Stimulated activated CD4-positive, alpha-beta T cell treated with anti-CD3 and anti-CD28 coated beads, Interleukin-12 subunit alpha, Interleukin-12 subunit beta, amount 100 ng/mL, for 48 hours (primary cell): ENCODE measurements at regions not wholly inside any gene's neighbourhood (a gene's known extent, or its start where the extent isn't known, plus 50 kb on each side); places are given as distances from the start of the nearest gene placed in this dataset.
A peak's percentile ranks its signal among the peaks of the same experiment; 100 is the strongest.
"Not testable (repeated sequence)": the region's sequence is repeated elsewhere in the genome, so short reads cannot be mapped to it uniquely, and the experiment has no call there.

Experiments
- DNase-seq, 3 donors: peaks; one replicate each; pipeline ENCODE4 v3.0.0-alpha.2; 2020; ENCODE audit warnings: low read depth in 2 of 3, low spot score in 1 of 3

GRCh38 chr2:235105821-235106359 is 154.1 kb downstream of the SH3BP4 start:
- no peak for DNase-seq

DNA sequence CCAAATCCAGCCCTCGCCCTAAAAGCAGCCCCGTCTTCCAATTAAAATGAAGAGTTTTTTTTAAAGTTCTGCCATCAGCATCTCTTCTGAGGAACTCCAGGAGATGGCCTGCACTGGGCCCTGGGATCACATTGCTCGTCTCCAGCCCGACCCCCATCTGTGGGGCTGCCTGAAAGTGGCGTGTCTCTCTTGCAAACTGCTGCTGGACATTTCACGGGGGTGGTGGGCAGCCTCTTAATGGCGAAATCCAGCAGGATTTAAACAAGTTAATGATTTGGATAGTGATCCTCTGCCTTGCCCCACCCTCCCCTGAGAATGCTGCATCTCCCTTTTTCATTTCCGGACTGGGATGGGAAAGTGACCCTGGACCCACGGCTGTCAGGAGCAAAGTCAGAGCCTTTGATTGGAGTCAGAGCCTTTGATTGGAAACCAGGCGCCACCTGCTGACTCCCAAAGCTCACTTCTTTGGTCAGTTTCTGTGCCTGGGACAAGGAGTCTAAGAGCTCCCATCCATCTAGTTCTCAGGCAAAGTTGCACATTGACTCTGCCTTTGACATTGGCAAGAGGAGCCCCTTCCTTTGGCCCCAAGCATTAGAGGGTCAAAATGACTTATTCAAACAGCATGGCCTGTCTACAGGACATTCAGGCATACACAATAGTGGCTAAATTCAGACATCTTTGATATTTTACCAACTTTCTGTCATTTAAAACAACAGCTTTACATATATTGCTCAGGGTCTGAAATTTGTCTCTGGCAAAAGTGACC is 155.2 kb downstream of the SH3BP4 start:
- DNase-seq: peak in 1 of 3 donors; percentile 5

- DNase-seq: no peak
Measured at GRCh38 chr2:235107640-235107951, 155.8 kb downstream of the SH3BP4 start.

DNA sequence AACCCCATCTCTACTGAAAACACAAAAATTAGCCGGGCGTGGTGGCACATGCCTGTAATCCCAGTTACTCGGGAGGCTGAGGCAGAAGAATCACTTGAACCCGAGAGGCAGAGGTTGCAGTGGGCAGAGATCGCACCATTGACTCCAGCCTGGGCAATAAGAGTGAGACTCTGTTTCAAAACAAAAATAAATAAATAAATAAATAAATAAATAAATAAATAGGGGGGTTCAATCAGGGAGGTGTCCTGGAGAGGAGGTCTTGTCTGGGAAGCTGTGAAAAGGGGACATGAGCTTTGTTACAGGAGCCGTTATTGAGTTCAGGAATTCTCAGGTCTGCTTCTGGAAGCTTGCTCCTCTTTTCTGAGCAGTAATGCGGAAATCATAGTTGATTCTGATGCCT is 157.7 kb downstream of the SH3BP4 start:
- not testable (repeated sequence) for DNase-seq

GRCh38 chr2:235112365-235112764 is 160.5 kb downstream of the SH3BP4 start:
- DNase-seq: no peak

- DNase-seq: no peak
Measured at GRCh38 chr2:235113854-235114253, 162.0 kb downstream of the SH3BP4 start.

GRCh38 chr2:235114286-235114685 is 162.5 kb downstream of the SH3BP4 start:
- DNase-seq: no peak

- no peak for DNase-seq
Measured at GRCh38 chr2:235115521-235115920, 163.7 kb downstream of the SH3BP4 start.

GRCh38 chr2:235116885-235117492 is 165.2 kb downstream of the SH3BP4 start:
- no peak for DNase-seq

DNA sequence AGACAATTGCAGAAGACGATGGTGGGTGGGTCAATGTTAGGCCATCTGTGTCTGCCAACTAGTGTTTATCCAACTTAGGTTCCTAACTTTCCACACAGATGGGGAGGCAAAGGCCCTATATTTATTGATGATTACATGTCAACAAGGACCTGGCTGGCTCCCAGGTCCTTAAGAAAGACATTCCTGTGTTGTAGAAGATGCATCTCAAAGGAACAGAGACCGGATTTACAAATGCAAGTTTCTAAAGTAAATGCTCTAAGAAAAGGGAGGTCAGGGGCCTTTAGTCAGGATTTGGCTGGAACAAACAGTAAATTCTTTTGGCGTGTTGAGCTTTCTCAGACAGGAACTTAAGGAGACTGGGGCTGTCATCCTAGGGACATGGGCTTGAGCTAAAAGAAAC is 175.0 kb downstream of the SH3BP4 start:
- DNase-seq: no peak

DNA sequence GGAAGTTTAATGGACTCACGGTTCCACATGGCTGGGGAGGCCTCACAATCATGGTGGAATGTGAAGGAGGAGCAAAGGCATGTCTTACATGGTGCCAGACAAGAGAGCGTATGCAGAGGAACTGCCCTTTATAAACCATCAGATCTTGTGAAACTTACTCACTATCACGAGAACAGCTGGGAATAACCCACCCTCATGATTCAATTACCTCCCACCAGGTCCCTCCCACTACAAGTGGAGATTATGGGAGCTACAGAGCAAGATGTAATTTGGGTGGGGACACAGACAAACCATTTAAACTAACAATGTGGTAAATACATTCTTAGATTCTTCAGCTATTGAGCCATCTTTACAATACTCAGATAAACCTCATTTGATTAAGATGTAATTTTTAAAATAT is 176.1 kb downstream of the SH3BP4 start:
- no peak for DNase-seq

DNA sequence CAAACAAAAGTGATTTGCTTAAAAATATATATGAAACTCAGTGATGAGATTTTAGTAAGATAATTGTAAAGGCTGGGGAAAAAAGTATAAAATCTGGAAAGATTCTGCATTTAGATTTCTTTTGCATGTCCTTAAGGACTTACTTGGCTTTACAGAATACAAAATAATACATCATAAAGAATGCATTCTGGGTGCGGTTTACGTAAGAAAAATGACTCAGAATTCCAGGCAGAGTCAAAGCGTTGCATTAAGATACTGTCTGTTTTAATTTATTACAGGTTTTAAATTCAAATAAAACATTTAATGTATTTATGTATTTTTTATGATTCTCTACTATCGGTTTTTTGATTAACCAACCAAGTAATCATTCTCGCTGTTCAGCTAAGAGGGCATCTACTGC is 178.0 kb downstream of the SH3BP4 start:
- no peak for DNase-seq

- no peak for DNase-seq
Measured at GRCh38 chr2:235131334-235132305, 179.8 kb downstream of the SH3BP4 start.

GRCh38 chr2:235132651-235133050 is 180.8 kb downstream of the SH3BP4 start:
- DNase-seq: no peak

DNA sequence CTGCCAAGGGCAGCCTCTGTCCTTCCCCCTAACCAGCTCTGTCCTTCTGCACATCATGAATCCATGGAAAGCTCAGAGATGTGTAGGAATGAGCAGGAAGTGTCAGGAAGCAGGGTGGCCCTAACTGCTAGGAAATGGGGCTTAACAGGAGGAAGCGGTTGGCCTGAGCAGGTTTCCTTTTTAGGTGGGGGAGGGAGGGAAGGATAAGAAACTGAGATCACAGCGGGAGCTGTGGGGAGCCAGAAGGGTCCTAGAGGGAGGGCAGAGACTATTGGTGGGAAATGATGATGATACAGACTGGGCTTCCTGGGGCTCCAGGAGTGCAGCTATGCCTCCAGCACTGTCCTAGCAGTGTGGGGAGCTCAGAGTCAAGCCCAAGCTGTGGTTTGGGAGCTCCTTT is 182.0 kb downstream of the SH3BP4 start:
- DNase-seq: no peak

DNA sequence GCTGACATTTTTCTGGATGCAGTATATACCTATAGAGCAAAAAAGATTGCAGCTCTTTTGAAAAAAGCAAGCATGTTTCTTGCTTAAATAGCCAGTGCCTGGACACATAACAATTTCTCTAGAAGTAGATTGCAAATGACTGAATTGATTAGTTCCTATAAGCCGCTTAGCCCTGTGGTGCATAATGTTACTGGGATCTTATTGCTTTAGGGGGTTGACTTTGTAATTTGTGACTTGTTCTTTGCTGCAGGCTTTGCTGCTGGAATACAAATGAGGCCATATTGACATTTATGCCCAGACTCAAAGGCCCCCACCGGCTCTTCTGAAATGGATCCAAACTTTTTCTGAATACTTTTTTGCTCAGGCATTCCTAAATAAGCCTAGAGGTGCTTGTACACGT is 182.6 kb downstream of the SH3BP4 start:
- no peak for DNase-seq

DNA sequence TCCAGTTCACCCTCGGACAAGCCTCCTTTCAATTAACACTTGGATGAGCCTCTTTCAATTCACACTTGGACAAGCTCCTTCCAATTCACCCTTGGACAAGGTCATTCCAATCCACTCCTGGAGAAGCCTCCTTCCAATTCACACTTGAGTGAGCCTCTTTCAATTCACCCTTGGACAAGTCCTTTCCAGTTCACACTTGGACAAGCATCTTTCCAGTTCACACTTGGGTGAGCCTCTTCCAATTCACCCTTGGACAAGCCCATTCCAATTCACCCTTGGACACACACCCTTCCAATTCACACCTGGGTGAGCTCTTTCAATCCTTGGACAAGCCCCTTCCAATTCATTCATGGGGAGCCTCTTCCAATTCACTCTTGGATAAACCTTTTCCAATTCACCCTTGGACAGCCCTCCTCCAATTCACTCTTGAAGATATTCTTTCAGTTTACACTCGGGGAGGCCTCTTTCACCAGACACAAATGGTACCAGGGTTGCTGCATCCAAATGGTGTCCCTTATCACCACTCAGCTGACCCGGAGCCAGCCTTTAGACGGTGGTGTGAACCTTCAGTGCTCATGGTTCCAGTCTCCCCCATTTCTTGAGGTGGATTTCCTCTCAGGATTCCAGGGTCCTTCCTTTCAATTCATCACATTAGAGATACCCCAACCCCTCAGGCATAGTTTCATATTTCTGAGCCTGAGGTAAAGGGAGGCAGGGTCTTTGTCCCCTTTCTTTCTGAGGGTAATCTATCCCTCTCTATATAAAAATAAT is 183.6 kb downstream of the SH3BP4 start:
- DNase-seq: no peak

- peak; percentile 15 to 42 (median 32) for DNase-seq
Measured at GRCh38 chr2:235135990-235136561, 184.3 kb downstream of the SH3BP4 start.

DNA sequence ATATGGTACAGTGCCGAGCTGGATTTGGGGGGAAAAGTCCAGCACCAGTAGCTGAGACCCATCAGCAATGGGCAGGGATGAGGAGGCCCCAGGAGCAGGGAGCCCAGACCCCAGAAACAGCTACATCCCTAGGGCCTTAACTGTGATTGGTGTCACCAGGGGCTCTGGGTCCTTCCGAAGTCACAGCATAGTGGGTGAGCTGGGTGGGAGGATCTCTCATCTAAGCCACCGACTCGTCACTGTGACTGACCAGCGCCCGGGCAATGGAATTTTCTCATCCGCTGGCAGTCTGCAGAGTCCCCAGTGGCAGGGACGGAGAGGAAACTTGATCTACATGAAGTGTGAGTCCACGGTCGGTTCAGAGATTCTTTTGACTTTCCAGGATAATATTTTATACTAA is 186.5 kb downstream of the SH3BP4 start:
- DNase-seq: no peak

DNA sequence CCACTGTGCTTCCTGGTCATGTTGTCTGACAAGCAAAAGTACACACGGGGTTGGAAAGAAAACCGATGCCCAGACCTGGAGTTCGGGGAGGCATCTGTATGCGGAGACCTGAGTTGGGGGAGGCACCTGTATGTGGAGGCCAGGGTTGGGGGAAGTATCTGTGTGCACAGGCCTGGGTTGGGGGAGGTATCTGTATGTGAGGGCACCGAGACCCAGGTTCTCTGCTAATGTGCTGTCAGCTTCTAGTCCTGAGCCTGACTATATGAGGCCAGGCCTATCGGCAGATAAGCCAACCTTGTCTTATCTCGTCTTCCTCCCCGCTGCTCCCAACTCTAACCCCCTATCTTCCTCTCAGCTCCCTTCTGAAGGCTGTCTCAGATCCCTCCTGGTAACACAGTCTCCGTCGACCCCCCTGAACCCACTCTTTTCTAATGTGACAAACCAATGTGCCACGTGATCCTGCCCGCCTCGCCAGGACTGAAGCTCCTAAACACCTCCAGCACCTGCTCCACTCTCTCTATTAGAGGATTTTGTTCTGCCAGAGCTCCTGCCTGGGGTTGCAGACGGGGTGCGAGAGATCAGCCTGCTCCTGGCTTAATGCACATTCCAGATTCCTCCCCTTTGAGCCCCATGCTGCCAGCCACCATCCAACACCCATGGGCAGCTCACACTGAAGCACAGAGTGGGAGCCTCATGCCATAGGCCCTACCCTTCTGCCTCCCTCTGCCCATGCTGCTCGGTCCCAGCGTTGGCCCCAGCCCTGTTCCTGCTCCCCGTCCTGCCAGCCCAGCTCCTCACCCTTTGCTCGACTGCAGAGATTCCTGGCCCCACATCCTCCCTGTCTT is 188.4 kb downstream of the SH3BP4 start:
- DNase-seq: no peak
